Muscle layer of duodenum (tissue), 2 donors: ENCODE measurements at regions not wholly inside any gene's neighbourhood (a gene's known extent, or its start where the extent isn't known, plus 50 kb on each side); places are given as distances from the start of the nearest gene placed in this dataset.

Experiments used
- H3K27ac ChIP-seq: one replicate; pipeline ENCODE4 v1.7.0; 2013; ENCODE audit warnings: mild to moderate bottlenecking, low read length
- H3K27me3 ChIP-seq: one replicate; pipeline ENCODE4 v1.7.0; 2013; ENCODE audit warnings: low read depth, mild to moderate bottlenecking, control low read depth, low read length
- H3K36me3 ChIP-seq, 2 donors: one replicate each; pipeline ENCODE4 v1.7.0; 2013; ENCODE audit warnings: low read length in 2 of 2, control low read depth in 1 of 2, mild to moderate bottlenecking in 1 of 2; ENCODE audit not compliant: insufficient read depth in 2 of 2, control insufficient read depth in 1 of 2
- H3K4me1 ChIP-seq, 2 donors: one replicate each; pipeline ENCODE4 v1.7.0; 2013; ENCODE audit warnings: low read length in 2 of 2, mild to moderate bottlenecking in 2 of 2, control low read depth in 1 of 2, moderate library complexity in 1 of 2; ENCODE audit not compliant: insufficient read depth in 2 of 2, control insufficient read depth in 1 of 2
- H3K4me3 ChIP-seq, 2 donors: one replicate each; pipeline ENCODE4 v1.7.0; 2013; ENCODE audit warnings: low read length in 2 of 2, low read depth in 1 of 2, mild to moderate bottlenecking in 1 of 2
- H3K9me3 ChIP-seq, 2 donors: one replicate each; pipeline ENCODE4 v1.7.0; 2013; ENCODE audit warnings: low read length in 2 of 2, control low read depth in 1 of 2, mild to moderate bottlenecking in 1 of 2; ENCODE audit not compliant: control insufficient read depth in 1 of 2
- donor health status: healthy.

GRCh38 chr6:21522797-21523456, 70.6 kb upstream of the SOX4 start:
- Histone ChIP-seq H3K27ac (no peak overlapping the region), H3K9me3 (no peaks in the 10 kb centered on the region), H3K27me3 (no peaks in the 10 kb centered on the region), H3K4me3 (no peak overlapping the region), H3K36me3 (no peaks in the 10 kb centered on the region), H3K4me1 (no peaks in the 10 kb centered on the region)

- Histone ChIP-seq H3K4me1 (no peaks in the 10 kb centered on the region), H3K36me3 (no peaks in the 10 kb centered on the region), H3K27ac (no peak overlapping the region), H3K4me3 (no peak overlapping the region), H3K9me3 (no peaks in the 10 kb centered on the region), H3K27me3 (no peaks in the 10 kb centered on the region)
Observed at GRCh38 chr6:21523652-21524051, 69.9 kb upstream of the SOX4 start.

- no peaks in the 10 kb centered on the region for H3K4me1 ChIP-seq
- H3K36me3 ChIP-seq: no peaks in the 10 kb centered on the region
- no peak overlapping the region for H3K4me3 ChIP-seq
- no peaks in the 10 kb centered on the region for H3K27me3 ChIP-seq
- no peak overlapping the region for H3K27ac ChIP-seq
- no peaks in the 10 kb centered on the region for H3K9me3 ChIP-seq
Observed at GRCh38 chr6:21524201-21524600, 69.3 kb upstream of the SOX4 start.

- H3K27me3 ChIP-seq: no peaks in the 10 kb centered on the region
- no peak overlapping the region for H3K27ac ChIP-seq
- H3K4me1 ChIP-seq: no peaks in the 10 kb centered on the region
- H3K4me3 ChIP-seq: no peak overlapping the region
- H3K36me3 ChIP-seq: no peaks in the 10 kb centered on the region
- no peaks in the 10 kb centered on the region for H3K9me3 ChIP-seq
Observed at GRCh38 chr6:21526974-21527373, 66.6 kb upstream of the SOX4 start.

- H3K27ac ChIP-seq: no peak overlapping the region
- H3K4me3 ChIP-seq: no peak overlapping the region
- H3K4me1 ChIP-seq: no peaks in the 10 kb centered on the region
- H3K9me3 ChIP-seq: no peaks in the 10 kb centered on the region
- no peaks in the 10 kb centered on the region for H3K36me3 ChIP-seq
- H3K27me3 ChIP-seq: no peaks in the 10 kb centered on the region
Observed at GRCh38 chr6:21527731-21528130, 65.8 kb upstream of the SOX4 start.

- Histone ChIP-seq H3K4me3 (no peak overlapping the region), H3K9me3 (no peaks in the 10 kb centered on the region), H3K4me1 (no peaks in the 10 kb centered on the region), H3K27me3 (no peaks in the 10 kb centered on the region), H3K27ac (no peak overlapping the region), H3K36me3 (no peaks in the 10 kb centered on the region)
Observed at GRCh38 chr6:21529431-21529830, 64.1 kb upstream of the SOX4 start.

- no peaks in the 10 kb centered on the region for H3K36me3 ChIP-seq
- no peak overlapping the region for H3K4me3 ChIP-seq
- no peaks in the 10 kb centered on the region for H3K4me1 ChIP-seq
- H3K27me3 ChIP-seq: no peaks in the 10 kb centered on the region
- H3K9me3 ChIP-seq: no peaks in the 10 kb centered on the region
- no peak overlapping the region for H3K27ac ChIP-seq
Observed at GRCh38 chr6:21531393-21531792, 62.2 kb upstream of the SOX4 start.

- no peaks in the 10 kb centered on the region for H3K27me3 ChIP-seq
- H3K27ac ChIP-seq: no peak overlapping the region
- no peaks in the 10 kb centered on the region for H3K36me3 ChIP-seq
- no peaks in the 10 kb centered on the region for H3K4me1 ChIP-seq
- H3K4me3 ChIP-seq: no peak overlapping the region
- no peaks in the 10 kb centered on the region for H3K9me3 ChIP-seq
Observed at GRCh38 chr6:21533678-21534077, 59.9 kb upstream of the SOX4 start.

DNA sequence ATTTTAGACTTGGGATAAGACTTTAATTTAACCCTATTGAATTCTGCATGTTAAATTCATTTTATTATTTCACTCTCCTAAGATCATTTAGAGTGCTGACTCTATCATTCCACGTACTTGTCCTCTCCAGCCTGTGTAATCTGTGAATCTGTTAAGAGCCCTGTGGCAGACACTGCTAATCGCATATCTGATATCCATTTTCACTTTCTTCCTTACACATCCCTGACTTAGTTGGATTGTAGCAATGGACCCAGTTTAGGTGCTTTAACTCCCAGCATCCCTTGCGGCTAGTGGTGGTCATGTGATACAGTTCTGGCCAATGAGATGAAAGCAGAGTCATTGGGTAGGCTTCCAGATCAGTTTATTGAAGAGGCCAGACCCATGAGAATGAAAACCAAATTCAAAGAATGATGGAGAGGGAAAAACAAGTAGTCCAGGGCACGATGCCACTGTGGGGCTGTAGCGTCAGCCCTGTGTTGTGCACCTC, 57.2 kb upstream of the SOX4 start:
- no peaks in the 10 kb centered on the region for H3K4me1 ChIP-seq
- H3K36me3 ChIP-seq: no peaks in the 10 kb centered on the region
- H3K27me3 ChIP-seq: no peaks in the 10 kb centered on the region
- H3K9me3 ChIP-seq: no peaks in the 10 kb centered on the region
- no peak overlapping the region for H3K4me3 ChIP-seq
- H3K27ac ChIP-seq: no peak overlapping the region

- H3K36me3 ChIP-seq: no peaks in the 10 kb centered on the region
- no peaks in the 10 kb centered on the region for H3K9me3 ChIP-seq
- H3K27me3 ChIP-seq: no peaks in the 10 kb centered on the region
- H3K4me3 ChIP-seq: no peak overlapping the region
- H3K4me1 ChIP-seq: no peaks in the 10 kb centered on the region
- peak overlapping the region; percentile 61 for H3K27ac ChIP-seq
Observed at GRCh38 chr6:21537637-21538036, 55.9 kb upstream of the SOX4 start.

DNA sequence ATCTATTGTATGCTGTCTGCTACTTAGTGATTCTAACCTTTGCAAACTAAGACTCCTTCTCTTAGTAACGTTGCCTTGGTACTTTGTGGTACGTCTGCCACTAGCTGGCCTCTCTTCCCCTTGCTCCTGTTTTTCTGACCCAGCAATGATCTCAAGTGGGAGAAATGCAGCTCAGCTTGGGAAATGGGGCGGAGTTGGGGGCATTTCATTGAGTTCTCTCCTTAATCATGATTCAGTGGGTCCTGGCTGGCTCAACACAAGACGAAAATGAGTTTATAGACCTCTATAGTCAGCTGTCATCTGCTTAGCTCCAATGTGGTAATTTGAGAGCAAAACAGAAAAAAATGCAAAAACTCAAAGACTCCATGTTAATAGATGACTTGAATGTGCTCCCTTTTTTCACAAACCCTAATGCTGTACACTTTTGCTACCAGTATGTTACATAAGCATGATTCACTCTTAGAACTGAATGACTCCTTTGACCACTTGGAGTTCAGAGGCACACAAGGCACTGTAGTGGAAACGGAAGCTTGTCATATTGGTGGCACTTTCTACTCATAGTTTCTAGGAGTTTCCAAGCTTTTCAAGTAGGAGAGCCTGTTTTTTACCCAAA, 55.3 kb upstream of the SOX4 start:
- Histone ChIP-seq H3K4me1 (no peaks in the 10 kb centered on the region), H3K9me3 (no peaks in the 10 kb centered on the region), H3K36me3 (no peaks in the 10 kb centered on the region), H3K4me3 (no peak overlapping the region), H3K27ac (peak overlapping the region; percentile 29), H3K27me3 (no peaks in the 10 kb centered on the region)

GRCh38 chr6:21539621-21540100, 53.9 kb upstream of the SOX4 start:
- Histone ChIP-seq H3K4me1 (no peaks in the 10 kb centered on the region), H3K27ac (no peak overlapping the region), H3K9me3 (peaks cover 0 to 5% of the 10 kb centered on the region in 2 donors), H3K27me3 (no peaks in the 10 kb centered on the region), H3K4me3 (no peak overlapping the region), H3K36me3 (no peaks in the 10 kb centered on the region)
